GM12873 (cell line): ENCODE measurements at regions not wholly inside any gene's neighbourhood (a gene's known extent, or its start where the extent isn't known, plus 50 kb on each side); places are given as distances from the start of the nearest gene placed in this dataset.

Experiments
- CTCF ChIP-seq: IDR thresholded peaks from 2 replicates; pipeline ENCODE4 v1.5.1; 2012; ENCODE audit warnings: low read depth, mild to moderate bottlenecking, moderate library complexity, low read length, control low read depth; ENCODE audit not compliant: insufficient read depth; ENCODE audit errors: missing control alignments

GRCh38 chr5:92992073-92992472, 588.9 kb downstream of the NR2F1-AS1 start:
- TF ChIP-seq CTCF = no peak

GRCh38 chr5:92991581-92992067, 589.4 kb downstream of the NR2F1-AS1 start:
- no peak for TF ChIP-seq CTCF

GRCh38 chr5:92990771-92991170, 590.2 kb downstream of the NR2F1-AS1 start:
- TF ChIP-seq CTCF = no peak

- TF ChIP-seq CTCF = no peak
Measured at GRCh38 chr5:92981001-92981400, 600.0 kb downstream of the NR2F1-AS1 start.

- no peak for TF ChIP-seq CTCF
Measured at GRCh38 chr5:92980491-92980890, 600.5 kb downstream of the NR2F1-AS1 start.

GRCh38 chr5:92979716-92980115, 601.3 kb downstream of the NR2F1-AS1 start:
- no peak for TF ChIP-seq CTCF

GRCh38 chr5:92977846-92978540, 603.0 kb downstream of the NR2F1-AS1 start:
- no peak for TF ChIP-seq CTCF
